ENCODE measurements at regions not wholly inside any gene's neighbourhood (a gene's known extent, or its start where the extent isn't known, plus 50 kb on each side); places are given as distances from the start of the nearest gene placed in this dataset.
A peak's percentile ranks its signal among the peaks of the same experiment; 100 is the strongest.

DNA sequence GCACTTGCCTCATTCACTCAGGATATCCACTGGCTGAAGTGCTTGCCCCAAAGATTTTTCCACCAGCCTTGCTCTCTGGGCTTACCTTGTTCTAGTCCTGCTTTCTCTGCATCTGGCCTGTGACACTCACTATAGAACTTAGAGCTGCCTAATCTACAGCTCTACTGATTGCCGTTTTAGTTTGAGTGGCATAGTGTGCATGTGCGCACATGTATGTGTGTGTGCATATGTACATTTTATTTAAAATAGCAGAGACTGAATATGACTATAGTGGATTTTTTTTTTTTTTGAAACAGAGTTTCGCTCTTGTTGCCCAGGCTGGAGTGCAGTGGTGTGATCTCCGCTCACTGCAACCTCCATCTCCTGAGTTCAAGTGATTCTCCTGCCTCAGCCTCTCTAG lies 92.0 kb upstream of the CCDC190 start:
- no peak overlapping the region for H3K9ac ChIP-seq (ENCODE audit: insufficient read length)
- DNase-seq (ENCODE audit: low read depth, low spot score) = no peak
- TF ChIP-seq FOXP2 (optimal IDR thresholded peaks at IDR 0.05; ENCODE audit: control extremely low read depth, extremely low read length, insufficient read depth) (no peak), EZH2 (IDR thresholded peaks at IDR 0.05) (no peak), POLR2AphosphoS5 (IDR thresholded peaks at IDR 0.05; ENCODE audit: borderline replicate concordance, low read depth, low read length) (no peak)
- H3K27ac ChIP-seq = no peak overlapping the region
- H3K9me3 ChIP-seq (ENCODE audit: low read depth, low read length) = no peaks in the 10 kb centered on the region
- H3K4me3 ChIP-seq = no peak overlapping the region
- H3K36me3 ChIP-seq (ENCODE audit: insufficient read depth, low read length) = no peaks in the 10 kb centered on the region

DNA sequence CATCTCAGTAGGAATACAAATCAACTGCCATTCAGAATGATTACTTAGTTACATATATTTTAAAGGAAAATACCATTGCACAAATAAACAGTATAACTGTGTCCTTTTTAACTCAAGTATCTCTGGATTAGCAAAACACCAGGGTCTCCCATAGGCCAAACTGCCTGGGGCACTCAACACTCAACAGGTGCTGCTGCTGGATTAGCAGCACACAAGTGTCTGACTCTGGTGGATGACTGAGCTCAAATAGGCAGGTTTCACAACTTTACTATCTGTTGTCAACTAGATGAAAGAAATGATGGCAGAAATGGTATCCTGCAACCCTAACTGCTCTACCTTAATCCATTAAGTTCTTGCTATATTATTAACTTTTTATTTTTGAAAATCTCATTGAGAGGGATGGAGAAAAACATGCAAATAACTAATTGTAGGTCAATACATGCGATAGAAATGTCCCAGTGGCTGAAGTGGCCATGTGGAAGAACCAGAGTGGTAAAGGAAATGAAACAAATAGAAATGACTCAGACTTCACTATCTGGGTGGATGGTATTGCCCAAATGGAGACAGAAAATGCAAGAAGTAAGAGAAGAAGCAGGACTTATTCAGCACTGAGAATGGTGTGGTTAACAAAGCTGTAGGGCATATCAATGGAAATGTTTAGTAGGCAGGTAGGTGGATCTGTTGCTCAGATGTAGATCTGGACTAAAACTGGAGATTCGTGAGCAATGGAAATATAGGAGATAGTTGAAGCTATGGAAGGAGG lies 90.8 kb upstream of the CCDC190 start:
- TF ChIP-seq FOXP2 (optimal IDR thresholded peaks at IDR 0.05; ENCODE audit: control extremely low read depth, extremely low read length, insufficient read depth) (no peak), POLR2AphosphoS5 (IDR thresholded peaks at IDR 0.05; ENCODE audit: borderline replicate concordance, low read depth, low read length) (no peak), EZH2 (IDR thresholded peaks at IDR 0.05) (no peak)
- no peak for DNase-seq (ENCODE audit: low read depth, low spot score)
- no peak overlapping the region for H3K27ac ChIP-seq

DNA sequence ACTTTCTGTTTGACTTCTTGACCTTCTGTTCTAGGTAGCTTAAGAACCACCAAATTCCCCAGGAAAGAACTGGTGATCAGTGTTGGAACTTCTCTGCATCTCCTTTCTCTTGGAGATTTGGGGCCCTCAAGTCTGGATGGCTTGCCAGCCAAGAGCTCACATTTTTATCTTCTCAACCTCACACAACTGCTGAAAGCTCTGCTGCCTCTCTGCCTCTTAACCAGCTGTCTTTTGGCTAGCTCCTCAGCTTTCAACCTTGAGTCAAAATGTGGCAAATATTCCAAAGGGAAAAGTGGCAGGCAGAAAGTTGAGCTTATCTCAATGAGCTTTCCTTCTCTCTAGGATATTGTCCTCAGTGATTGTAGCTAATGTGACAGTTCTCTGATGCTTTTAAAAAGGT lies 89.2 kb upstream of the CCDC190 start:
- no peak overlapping the region for H3K4me3 ChIP-seq
- H3K36me3 ChIP-seq (ENCODE audit: insufficient read depth, low read length) = no peaks in the 10 kb centered on the region
- no peaks in the 10 kb centered on the region for H3K9me3 ChIP-seq (ENCODE audit: low read depth, low read length)
- no peak overlapping the region for H3K9ac ChIP-seq (ENCODE audit: insufficient read length)
- no peak for TF ChIP-seq FOXP2 (optimal IDR thresholded peaks at IDR 0.05; ENCODE audit: control extremely low read depth, extremely low read length, insufficient read depth)
- TF ChIP-seq POLR2AphosphoS5 (IDR thresholded peaks at IDR 0.05; ENCODE audit: borderline replicate concordance, low read depth, low read length) = no peak
- TF ChIP-seq EZH2 (IDR thresholded peaks at IDR 0.05) = no peak
- no peak for DNase-seq (ENCODE audit: low read depth, low spot score)
- no peak overlapping the region for H3K27ac ChIP-seq

More for the DNA sequence above, 90.8 kb upstream of the CCDC190 start:
- no peaks in the 10 kb centered on the region for H3K36me3 ChIP-seq (ENCODE audit: insufficient read depth, low read length)
- H3K9me3 ChIP-seq (ENCODE audit: low read depth, low read length) = no peaks in the 10 kb centered on the region
- H3K9ac ChIP-seq (ENCODE audit: insufficient read length) = no peak overlapping the region
- H3K4me3 ChIP-seq = no peak overlapping the region

DNA sequence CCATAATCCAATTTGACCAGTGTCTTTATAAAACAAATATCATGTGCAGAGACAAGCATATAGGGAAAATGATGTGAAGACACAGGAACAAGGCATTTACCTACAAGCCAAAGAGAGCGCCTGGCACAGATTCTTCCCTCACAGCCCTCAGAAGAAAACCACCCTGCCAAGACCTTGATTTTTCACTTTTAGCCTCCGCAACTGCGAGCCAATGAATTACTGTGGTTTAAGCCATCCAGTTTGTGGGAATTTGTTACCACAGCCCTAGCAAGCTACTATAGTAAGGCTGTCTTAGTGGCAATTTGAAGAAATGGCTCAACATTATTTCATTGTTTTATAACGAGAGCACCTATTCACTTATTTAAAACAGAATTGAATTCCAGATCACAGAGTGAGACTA lies 85.7 kb upstream of the CCDC190 start:
- Histone ChIP-seq H3K27ac (no peak overlapping the region), H3K4me3 (no peak overlapping the region), H3K36me3 (ENCODE audit: insufficient read depth, low read length) (no peaks in the 10 kb centered on the region), H3K9ac (ENCODE audit: insufficient read length) (no peak overlapping the region), H3K9me3 (ENCODE audit: low read depth, low read length) (no peaks in the 10 kb centered on the region)
- no peak for DNase-seq (ENCODE audit: low read depth, low spot score)
- no peak for TF ChIP-seq EZH2 (IDR thresholded peaks at IDR 0.05)
- no peak for TF ChIP-seq FOXP2 (optimal IDR thresholded peaks at IDR 0.05; ENCODE audit: control extremely low read depth, extremely low read length, insufficient read depth)
- TF ChIP-seq POLR2AphosphoS5 (IDR thresholded peaks at IDR 0.05; ENCODE audit: borderline replicate concordance, low read depth, low read length) = no peak

DNA sequence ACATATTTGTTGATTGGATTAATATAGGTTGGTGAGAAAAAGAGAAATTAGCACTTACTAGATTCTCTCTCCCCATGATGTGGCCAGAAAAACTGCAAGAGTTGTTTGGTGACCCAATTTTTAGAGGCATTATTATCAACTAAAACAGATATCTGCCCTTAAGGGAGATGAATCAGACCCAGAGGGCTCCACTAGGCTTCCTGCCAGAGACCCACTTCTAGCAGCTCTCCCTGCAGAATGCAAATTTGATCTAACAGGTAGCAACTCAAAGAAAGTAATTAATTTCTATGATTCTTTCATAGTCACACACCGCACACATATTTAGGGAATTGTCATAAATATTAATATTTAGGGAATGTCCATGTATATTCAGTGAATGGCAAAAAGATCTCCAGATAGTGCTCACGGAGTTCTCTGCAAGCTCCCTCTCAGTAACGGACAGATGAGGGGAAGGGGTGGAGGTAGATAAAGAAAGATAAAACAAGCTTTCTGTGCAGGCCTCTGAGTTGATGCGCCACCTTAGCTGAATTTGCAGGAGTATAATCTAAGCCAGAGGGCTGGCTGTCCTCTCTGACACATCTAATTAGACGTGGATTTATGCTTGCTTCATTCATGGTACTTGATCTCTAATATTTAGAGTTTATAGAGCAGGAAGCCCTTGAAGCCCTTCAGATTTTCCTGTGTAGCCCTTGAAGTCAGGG lies 84.1 kb upstream of the CCDC190 start:
- H3K27ac ChIP-seq = no peak overlapping the region
- no peaks in the 10 kb centered on the region for H3K9me3 ChIP-seq (ENCODE audit: low read depth, low read length)
- H3K36me3 ChIP-seq (ENCODE audit: insufficient read depth, low read length) = no peaks in the 10 kb centered on the region
- TF ChIP-seq POLR2AphosphoS5 (IDR thresholded peaks at IDR 0.05; ENCODE audit: borderline replicate concordance, low read depth, low read length) (no peak), EZH2 (IDR thresholded peaks at IDR 0.05) (no peak), FOXP2 (optimal IDR thresholded peaks at IDR 0.05; ENCODE audit: control extremely low read depth, extremely low read length, insufficient read depth) (no peak)
- peak; percentile 26 for DNase-seq (ENCODE audit: low read depth, low spot score)
- H3K4me3 ChIP-seq = no peak overlapping the region
- H3K9ac ChIP-seq (ENCODE audit: insufficient read length) = no peak overlapping the region

DNA sequence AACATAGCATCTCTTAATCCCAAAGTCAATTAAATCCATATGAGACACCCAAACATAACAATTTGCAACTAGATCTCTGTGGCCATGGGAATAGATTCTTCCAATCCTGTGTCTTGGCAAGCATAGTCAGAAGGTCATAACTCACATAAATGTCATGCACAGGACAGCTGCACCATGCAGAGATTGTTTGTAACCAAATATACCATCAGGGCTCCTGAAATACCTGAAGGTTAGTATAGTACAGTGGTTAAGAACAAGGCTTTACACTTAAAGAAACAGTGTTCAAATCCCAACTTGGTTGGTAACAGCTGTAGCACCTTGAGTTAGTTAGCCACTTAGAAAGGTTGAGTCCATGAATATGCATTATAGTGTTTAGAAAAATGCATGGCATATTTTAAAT lies 82.6 kb upstream of the CCDC190 start:
- no peak overlapping the region for H3K9ac ChIP-seq (ENCODE audit: insufficient read length)
- H3K9me3 ChIP-seq (ENCODE audit: low read depth, low read length) = no peaks in the 10 kb centered on the region
- no peak overlapping the region for H3K27ac ChIP-seq
- H3K36me3 ChIP-seq (ENCODE audit: insufficient read depth, low read length) = no peaks in the 10 kb centered on the region
- DNase-seq (ENCODE audit: low read depth, low spot score) = no peak
- TF ChIP-seq FOXP2 (optimal IDR thresholded peaks at IDR 0.05; ENCODE audit: control extremely low read depth, extremely low read length, insufficient read depth) = no peak
- no peak for TF ChIP-seq POLR2AphosphoS5 (IDR thresholded peaks at IDR 0.05; ENCODE audit: borderline replicate concordance, low read depth, low read length)
- no peak for TF ChIP-seq EZH2 (IDR thresholded peaks at IDR 0.05)
- no peak overlapping the region for H3K4me3 ChIP-seq

DNA sequence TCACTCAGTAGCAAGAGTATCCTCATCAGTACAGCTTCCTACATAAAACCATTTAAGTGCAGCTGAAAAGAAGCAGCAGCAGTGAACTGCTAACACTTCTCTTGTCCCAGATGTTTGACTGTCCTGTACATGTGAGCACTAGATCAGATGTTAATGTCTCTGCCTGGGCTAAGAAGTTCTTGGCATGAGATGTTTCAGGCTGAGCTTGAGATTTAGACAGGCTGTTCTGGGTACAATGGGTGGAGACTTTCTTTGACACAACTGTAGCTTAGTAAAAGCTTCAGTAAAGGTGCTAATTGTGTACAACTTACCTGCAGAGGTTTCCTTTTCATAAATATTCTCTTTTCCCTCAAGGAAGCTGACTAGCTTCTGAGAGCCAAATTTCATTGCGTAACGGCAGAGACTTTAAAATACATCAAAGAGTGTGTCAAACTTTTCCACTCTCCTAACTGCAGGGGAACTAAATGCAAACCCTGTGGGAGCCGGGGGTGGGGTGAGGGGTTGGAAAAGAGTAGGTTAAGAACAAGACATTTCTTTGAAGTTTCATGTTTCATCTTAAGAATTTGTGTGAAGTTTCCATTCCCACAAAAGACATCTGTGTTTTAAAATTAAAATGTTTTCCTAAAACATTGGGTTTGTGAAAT lies 82.1 kb upstream of the CCDC190 start:
- H3K27ac ChIP-seq = no peak overlapping the region
- no peaks in the 10 kb centered on the region for H3K36me3 ChIP-seq (ENCODE audit: insufficient read depth, low read length)
- H3K9ac ChIP-seq (ENCODE audit: insufficient read length) = no peak overlapping the region
- no peak for DNase-seq (ENCODE audit: low read depth, low spot score)
- H3K4me3 ChIP-seq = no peak overlapping the region
- H3K9me3 ChIP-seq (ENCODE audit: low read depth, low read length) = no peaks in the 10 kb centered on the region
- TF ChIP-seq POLR2AphosphoS5 (IDR thresholded peaks at IDR 0.05; ENCODE audit: borderline replicate concordance, low read depth, low read length) (no peak), EZH2 (IDR thresholded peaks at IDR 0.05) (no peak), FOXP2 (optimal IDR thresholded peaks at IDR 0.05; ENCODE audit: control extremely low read depth, extremely low read length, insufficient read depth) (no peak)

DNA sequence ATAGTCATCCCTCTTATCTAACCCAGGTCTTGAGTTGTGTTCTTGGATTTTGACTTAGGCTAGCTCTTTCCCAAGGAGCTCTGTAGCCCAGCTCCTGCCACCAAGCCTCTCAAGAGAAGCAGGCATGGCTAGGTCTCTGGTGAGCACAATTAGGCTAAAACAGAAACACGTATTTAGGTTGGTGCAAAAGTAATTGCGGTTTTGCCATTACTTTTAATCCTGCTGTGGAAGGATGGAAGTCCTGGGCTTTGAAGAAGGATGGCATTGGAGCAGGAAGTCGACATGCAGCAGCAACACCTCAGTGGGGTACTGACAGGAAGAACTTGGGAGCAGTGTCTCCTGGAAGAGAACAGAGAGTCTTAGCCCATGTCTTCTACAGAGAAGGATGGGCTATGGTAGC lies 80.0 kb upstream of the CCDC190 start:
- TF ChIP-seq EZH2 (IDR thresholded peaks at IDR 0.05) (no peak), POLR2AphosphoS5 (IDR thresholded peaks at IDR 0.05; ENCODE audit: borderline replicate concordance, low read depth, low read length) (no peak), FOXP2 (optimal IDR thresholded peaks at IDR 0.05; ENCODE audit: control extremely low read depth, extremely low read length, insufficient read depth) (no peak)
- no peak for DNase-seq (ENCODE audit: low read depth, low spot score)

More for the DNA sequence above, 80.0 kb upstream of the CCDC190 start:
- no peak overlapping the region for H3K9ac ChIP-seq (ENCODE audit: insufficient read length)
- no peak overlapping the region for H3K4me3 ChIP-seq
- H3K9me3 ChIP-seq (ENCODE audit: low read depth, low read length) = no peaks in the 10 kb centered on the region
- no peak overlapping the region for H3K27ac ChIP-seq
- no peaks in the 10 kb centered on the region for H3K36me3 ChIP-seq (ENCODE audit: insufficient read depth, low read length)
